Astrocyte of the cerebellum (primary cell): ENCODE measurements at regions not wholly inside any gene's neighbourhood (a gene's known extent, or its start where the extent isn't known, plus 50 kb on each side); places are given as distances from the start of the nearest gene placed in this dataset.

Experiments
- DNase-seq: peaks from one replicate; pipeline ENCODE4 v3.0.0-alpha.2; 2011; ENCODE audit warnings: low read depth
- H3K4me3 ChIP-seq: 2 replicates; pipeline ENCODE4 v1.5.1; 2011; ENCODE audit warnings: mild to moderate bottlenecking, low read depth, low read length, moderate library complexity
- CTCF ChIP-seq: IDR thresholded peaks from 2 replicates; pipeline ENCODE4 v1.5.1; 2012; ENCODE audit warnings: low read length, low read depth, moderate library complexity, mild to moderate bottlenecking; ENCODE audit errors: missing control alignments
- in situ Hi-C: cut with HindIII; loops from 2 replicates; pipeline ENCODE4 v1.10.0; 2017; ENCODE audit warnings: low sequenced_read_pairs

GRCh38 chr2:7108792-7109532, 191.8 kb downstream of the RNF144A start:
- in situ Hi-C loops, result loop anchor here (25.0 kb wide), 1 partner anchor 303 kb away; no protein-coding TSS in a partner anchor
- no peak overlapping the region for H3K4me3 ChIP-seq
- TF ChIP-seq CTCF, result no peak
- no peak for DNase-seq

- no peak overlapping the region for H3K4me3 ChIP-seq
- in situ Hi-C loops, result loop anchor here (25.0 kb wide), 1 partner anchor 303 kb away; no protein-coding TSS in a partner anchor
- TF ChIP-seq CTCF, result no peak
- DNase-seq, result no peak
These were observed 192.3 kb downstream of the RNF144A start for GRCh38 chr2:7109533-7109885.

GRCh38 chr2:7111626-7112025, 194.4 kb downstream of the RNF144A start:
- H3K4me3 ChIP-seq, result no peak overlapping the region
- in situ Hi-C loops, result loop anchor here (25.0 kb wide), 1 partner anchor 301 kb away; no protein-coding TSS in a partner anchor
- no peak for TF ChIP-seq CTCF
- DNase-seq, result no peak

GRCh38 chr2:7115364-7115763, 198.2 kb downstream of the RNF144A start:
- no peak overlapping the region for H3K4me3 ChIP-seq
- TF ChIP-seq CTCF, result no peak
- in situ Hi-C loops, result loop anchor here (25.0 kb wide), 1 partner anchor 297 kb away; no protein-coding TSS in a partner anchor
- DNase-seq, result no peak

GRCh38 chr2:7115906-7116305, 198.7 kb downstream of the RNF144A start:
- in situ Hi-C loops, result loop anchor here (25.0 kb wide), 1 partner anchor 296 kb away; no protein-coding TSS in a partner anchor
- no peak for DNase-seq
- TF ChIP-seq CTCF, result no peak
- H3K4me3 ChIP-seq, result no peak overlapping the region

GRCh38 chr2:7116511-7116910, 199.3 kb downstream of the RNF144A start:
- TF ChIP-seq CTCF, result no peak
- H3K4me3 ChIP-seq, result no peak overlapping the region

More at GRCh38 chr2:7116511-7116910, 199.3 kb downstream of the RNF144A start:
- in situ Hi-C loops, result loop anchor here (25.0 kb wide), 1 partner anchor 296 kb away; no protein-coding TSS in a partner anchor
- no peak for DNase-seq
